Tibial nerve (tissue), 4 donors: ENCODE measurements at regions not wholly inside any gene's neighbourhood (a gene's known extent, or its start where the extent isn't known, plus 50 kb on each side); places are given as distances from the start of the nearest gene placed in this dataset.

ENCODE experiments used
- DNase-seq, 2 donors: peaks; one replicate each; pipeline ENCODE4 v3.0.0-alpha.2; 2019; ENCODE audit warnings: low spot score in 2 of 2
- H3K27ac ChIP-seq, 4 donors: fragments of 200-600 bp; sonication (generic) in 3 of 4; one replicate each; pipeline ENCODE4 v1.5.1; 2017 to 2019; ENCODE audit warnings: mild to moderate bottlenecking in 1 of 4
- H3K27me3 ChIP-seq, 2 donors: fragments of 200-600 bp; sonication (generic) in 1 of 2; one replicate each; pipeline versions ENCODE4 v1.5.1 to v1.6.0; 2017 to 2019
- H3K36me3 ChIP-seq, 3 donors: fragments of 200-600 bp; sonication (generic); one replicate each; pipeline ENCODE4 v1.5.1; 2018 to 2019
- H3K4me1 ChIP-seq, 4 donors: fragments of 200-600 bp; sonication (generic) in 3 of 4; one replicate each; pipeline ENCODE4 v1.5.1; 2017 to 2019
- H3K4me3 ChIP-seq, 4 donors: fragments of 200-600 bp; sonication (generic) in 3 of 4; one replicate each; pipeline ENCODE4 v1.5.1; 2017 to 2019; ENCODE audit warnings: mild to moderate bottlenecking in 1 of 4, moderate library complexity in 1 of 4
- H3K9me3 ChIP-seq, 4 donors: fragments of 200-600 bp; sonication (generic) in 3 of 4; one replicate each; pipeline ENCODE4 v1.5.1; 2017 to 2019
- CTCF ChIP-seq, 5 experiments: fragments of 200-600 bp in 3 of 5; fragments of 450-650 bp in 2 of 5; sonication (generic) in 3 of 5; IDR thresholded peaks; one replicate each; pipeline ENCODE4 v1.5.1; 2016 to 2019; ENCODE audit warnings: antibody characterized with exemption in 5 of 5, mild to moderate bottlenecking in 3 of 5, moderate library complexity in 2 of 5
- EP300 ChIP-seq, 2 donors: sonication (generic); formaldehyde crosslinking; IDR thresholded peaks; one replicate each; pipeline ENCODE4 v1.6.1; 2017; ENCODE audit warnings: antibody characterized with exemption in 2 of 2, mild to moderate bottlenecking in 1 of 2
- POLR2A ChIP-seq, 2 donors: fragments of 450-650 bp; IDR thresholded peaks; one replicate each; pipeline ENCODE4 v1.6.1; 2017; ENCODE audit warnings: antibody characterized with exemption in 2 of 2, mild to moderate bottlenecking in 2 of 2, moderate library complexity in 2 of 2
- WGBS, 2 donors: methylation state at CpG; one replicate each; pipeline ENCODE4 v1.1.5; 2018; 5-methylcytosine and 5-hydroxymethylcytosine counted together

- Histone ChIP-seq H3K9me3 (no peaks in the 10 kb centered on the region), H3K27ac (no peak overlapping the region), H3K4me1 (peaks cover 0 to under 1% (median 0%) of the 10 kb centered on the region in 4 donors), H3K27me3 (no peaks in the 10 kb centered on the region), H3K4me3 (no peak overlapping the region), H3K36me3 (no peaks in the 10 kb centered on the region)
- TF ChIP-seq CTCF (IDR thresholded peaks at IDR 0.05) (no peak), POLR2A (IDR thresholded peaks at IDR 0.05) (no peak), EP300 (IDR thresholded peaks at IDR 0.05) (no peak)
- DNase-seq = no peak
Measured at GRCh38 chr4:127219232-127219631, 413.5 kb upstream of the INTU start.

- no peaks in the 10 kb centered on the region for H3K4me1 ChIP-seq
- no peaks in the 10 kb centered on the region for H3K9me3 ChIP-seq
- WGBS, 2 donors = 84 to 88% methylated on average over 5 of the region's 5 CpGs
- TF ChIP-seq EP300 (IDR thresholded peaks at IDR 0.05) (no peak), CTCF (IDR thresholded peaks at IDR 0.05) (no peak), POLR2A (IDR thresholded peaks at IDR 0.05) (no peak)
- no peak overlapping the region for H3K27ac ChIP-seq
- no peak for DNase-seq
- H3K36me3 ChIP-seq = no peaks in the 10 kb centered on the region
- H3K27me3 ChIP-seq = no peaks in the 10 kb centered on the region
- H3K4me3 ChIP-seq = no peak overlapping the region
Measured at GRCh38 chr4:127224556-127224955, 408.2 kb upstream of the INTU start.

GRCh38 chr4:127229855-127230608, 402.7 kb upstream of the INTU start:
- H3K4me1 ChIP-seq = no peaks in the 10 kb centered on the region
- WGBS, 2 donors = 70% methylated on average over 3 of the region's 3 CpGs
- TF ChIP-seq CTCF (IDR thresholded peaks at IDR 0.05) = no peak
- no peak for TF ChIP-seq EP300 (IDR thresholded peaks at IDR 0.05)
- TF ChIP-seq POLR2A (IDR thresholded peaks at IDR 0.05) = no peak
- DNase-seq = no peak
- H3K27ac ChIP-seq = no peak overlapping the region
- no peak overlapping the region for H3K4me3 ChIP-seq
- H3K36me3 ChIP-seq = no peaks in the 10 kb centered on the region
- no peaks in the 10 kb centered on the region for H3K9me3 ChIP-seq
- no peaks in the 10 kb centered on the region for H3K27me3 ChIP-seq

- Histone ChIP-seq H3K27ac (no peak overlapping the region), H3K36me3 (no peaks in the 10 kb centered on the region), H3K27me3 (no peaks in the 10 kb centered on the region), H3K4me3 (no peak overlapping the region), H3K9me3 (no peaks in the 10 kb centered on the region), H3K4me1 (no peaks in the 10 kb centered on the region)
- DNase-seq = no peak
- 70 to 73% methylated on average over 2 of the region's 2 CpGs for WGBS, 2 donors
- TF ChIP-seq EP300 (IDR thresholded peaks at IDR 0.05) = no peak
- no peak for TF ChIP-seq CTCF (IDR thresholded peaks at IDR 0.05)
- no peak for TF ChIP-seq POLR2A (IDR thresholded peaks at IDR 0.05)
Measured at GRCh38 chr4:127236889-127237288, 395.9 kb upstream of the INTU start.

GRCh38 chr4:127237581-127237980, 395.2 kb upstream of the INTU start:
- WGBS, 2 donors = 48 to 68% methylated on average over 1 of the region's 1 CpG
- Histone ChIP-seq H3K27ac (no peak overlapping the region), H3K4me1 (no peaks in the 10 kb centered on the region)

More at GRCh38 chr4:127237581-127237980, 395.2 kb upstream of the INTU start:
- Histone ChIP-seq H3K4me3 (no peak overlapping the region), H3K9me3 (no peaks in the 10 kb centered on the region), H3K36me3 (no peaks in the 10 kb centered on the region), H3K27me3 (no peaks in the 10 kb centered on the region)
- DNase-seq = no peak
- TF ChIP-seq EP300 (IDR thresholded peaks at IDR 0.05) (no peak), CTCF (IDR thresholded peaks at IDR 0.05) (no peak), POLR2A (IDR thresholded peaks at IDR 0.05) (no peak)
